Neural cell (in vitro differentiated cells): ENCODE measurements at regions not wholly inside any gene's neighbourhood (a gene's known extent, or its start where the extent isn't known, plus 50 kb on each side); places are given as distances from the start of the nearest gene placed in this dataset.

Experiments
- H2AFZ ChIP-seq: fragments of 200-600, 300-800 bp; sonication (generic), shearing (Covaris generic); 2 replicates; pipeline ENCODE4 v1.6.0; 2014; ENCODE audit warnings: low read depth, mild to moderate bottlenecking, antibody characterized with exemption, low read length, moderate library complexity
- H3F3A ChIP-seq: fragments of 200-600 bp; shearing (Covaris generic); 2 replicates; pipeline ENCODE4 v1.6.1; 2016; ENCODE audit warnings: mild to moderate bottlenecking, moderate library complexity, mixed read lengths, antibody characterized with exemption, low read length; ENCODE audit not compliant: insufficient read depth, poor library complexity, severe bottlenecking
- H3K27ac ChIP-seq: fragments of 200-600, 300-800 bp; sonication (generic), shearing (Covaris generic); 2 replicates; pipeline ENCODE4 v1.5.1; 2014; ENCODE audit warnings: mild to moderate bottlenecking, low read length, moderate library complexity
- H3K27me3 ChIP-seq: fragments of 300-800, 200-600 bp; sonication (generic), shearing (Covaris generic); 2 replicates; pipeline ENCODE4 v1.6.0; 2014; ENCODE audit warnings: mild to moderate bottlenecking, low read depth, low read length, moderate library complexity; ENCODE audit not compliant: insufficient read depth
- H3K36me3 ChIP-seq: fragments of 300-800, 200-600 bp; sonication (generic), shearing (Covaris generic); 2 replicates; pipeline ENCODE4 v1.5.1; 2014; ENCODE audit warnings: mild to moderate bottlenecking, antibody characterized with exemption, low read length, moderate library complexity; ENCODE audit not compliant: insufficient read depth
- H3K4me2 ChIP-seq: fragments of 300-800, 200-600 bp; sonication (generic), shearing (Covaris generic); 2 replicates; pipeline ENCODE4 v1.6.0; 2014; ENCODE audit warnings: mild to moderate bottlenecking, low read length
- H3K4me3 ChIP-seq: fragments of 300-800, 200-600 bp; sonication (generic), shearing (Covaris generic); 2 replicates; pipeline ENCODE4 v1.5.1; 2014; ENCODE audit warnings: mild to moderate bottlenecking, low read length, moderate library complexity
- H3K79me2 ChIP-seq: fragments of 200-600 bp; shearing (Covaris generic); replicated peaks from 2 replicates; pipeline ENCODE4 v1.6.0; 2014; ENCODE audit warnings: mild to moderate bottlenecking, low read length, moderate library complexity; ENCODE audit not compliant: insufficient read depth
- H3K9ac ChIP-seq: fragments of 300-800, 200-600 bp; sonication (generic), shearing (Covaris generic); 2 replicates; pipeline ENCODE4 v1.6.1; 2016; ENCODE audit warnings: mild to moderate bottlenecking, low read length, mixed read lengths
- H3K9me2 ChIP-seq: fragments of 200-600 bp; shearing (Covaris generic); 2 replicates; pipeline ENCODE4 v1.6.1; 2016; ENCODE audit warnings: mild to moderate bottlenecking, low read length, mixed read lengths; ENCODE audit not compliant: insufficient read depth
- H3K9me3 ChIP-seq: fragments of 200-600, 300-800 bp; sonication (generic), shearing (Covaris generic); 2 replicates; pipeline ENCODE4 v1.6.1; 2016; ENCODE audit warnings: mild to moderate bottlenecking, mixed run types, low read length, moderate library complexity, mixed read lengths
- H4K20me1 ChIP-seq: fragments of 200-600 bp; shearing (Covaris generic); 2 replicates; pipeline ENCODE4 v1.6.1; 2016; ENCODE audit warnings: mild to moderate bottlenecking, mixed run types; ENCODE audit not compliant: insufficient read depth
- EP300 ChIP-seq: fragments of 450-650 bp; conservative IDR thresholded peaks from 2 replicates; pipeline ENCODE4 v1.6.1; 2014; ENCODE audit warnings: antibody characterized with exemption, mild to moderate bottlenecking, moderate library complexity; ENCODE audit not compliant: poor library complexity, severe bottlenecking
- EZH2 ChIP-seq: fragments of 200-600, 300-800 bp; shearing (Covaris generic), sonication (generic); IDR thresholded peaks from 2 replicates; pipeline ENCODE4 v1.6.1; 2014; ENCODE audit warnings: antibody characterized with exemption, low read length, borderline replicate concordance, mild to moderate bottlenecking; ENCODE audit not compliant: insufficient read depth, poor library complexity, severe bottlenecking
- MXI1 ChIP-seq: fragments of 450-650 bp; conservative IDR thresholded peaks from 2 replicates; pipeline ENCODE4 v1.6.1; 2014; ENCODE audit warnings: antibody characterized with exemption, mild to moderate bottlenecking; ENCODE audit not compliant: poor library complexity, severe bottlenecking
- POLR2AphosphoS5 ChIP-seq: IDR thresholded peaks from 2 replicates; pipeline ENCODE4 v1.6.1; 2012
- RAD21 ChIP-seq: fragments of 450-650 bp; conservative IDR thresholded peaks from 2 replicates; pipeline ENCODE4 v1.6.1; 2014; ENCODE audit warnings: antibody characterized with exemption, mild to moderate bottlenecking, moderate library complexity
- SMC3 ChIP-seq: fragments of 450-650 bp; conservative IDR thresholded peaks from 2 replicates; pipeline ENCODE4 v1.6.1; 2014; ENCODE audit warnings: antibody characterized with exemption, mild to moderate bottlenecking, moderate library complexity; ENCODE audit not compliant: poor library complexity
- TAF1 ChIP-seq: IDR thresholded peaks from 2 replicates; pipeline ENCODE4 v1.6.1; 2012; ENCODE audit warnings: low read depth
- TF ChIP-seq, protein P1 (sequence below): fragments of 450-650 bp; IDR thresholded peaks from 2 replicates; pipeline ENCODE4 v1.5.1; 2014; ENCODE audit warnings: antibody characterized with exemption, mild to moderate bottlenecking, moderate library complexity; ENCODE audit not compliant: poor library complexity, severe bottlenecking
- TF ChIP-seq, protein P2 (sequence below): IDR thresholded peaks from 2 replicates; pipeline ENCODE4 v1.6.1; 2012; ENCODE audit warnings: borderline replicate concordance

DNA sequence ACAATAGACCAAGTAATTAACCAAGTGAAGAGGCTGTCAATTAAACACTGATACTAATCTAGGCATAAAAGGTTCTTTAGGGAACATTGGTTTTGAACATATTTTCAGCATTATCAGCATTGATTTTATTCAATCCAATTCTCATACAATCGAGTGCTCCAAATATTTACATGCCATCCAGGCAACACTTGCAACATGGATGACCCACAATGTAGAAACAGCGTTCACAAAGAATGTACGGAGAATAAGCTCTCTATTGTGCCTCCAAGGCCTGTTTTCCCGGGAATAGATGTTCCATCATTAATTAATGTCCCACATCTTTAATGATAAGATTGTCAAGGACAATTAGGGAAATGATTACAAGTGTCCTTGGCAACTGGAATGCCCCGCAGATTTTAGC lies 117.4 kb downstream of the RFX6 start:
- H3K9me2 ChIP-seq: no peaks in the 10 kb centered on the region
- no peak overlapping the region for H2AFZ ChIP-seq
- no peaks in the 10 kb centered on the region for H3F3A ChIP-seq
- no peaks in the 10 kb centered on the region for H3K9me3 ChIP-seq
- H3K27me3 ChIP-seq: no peaks in the 10 kb centered on the region
- TF ChIP-seq, protein P1, sequence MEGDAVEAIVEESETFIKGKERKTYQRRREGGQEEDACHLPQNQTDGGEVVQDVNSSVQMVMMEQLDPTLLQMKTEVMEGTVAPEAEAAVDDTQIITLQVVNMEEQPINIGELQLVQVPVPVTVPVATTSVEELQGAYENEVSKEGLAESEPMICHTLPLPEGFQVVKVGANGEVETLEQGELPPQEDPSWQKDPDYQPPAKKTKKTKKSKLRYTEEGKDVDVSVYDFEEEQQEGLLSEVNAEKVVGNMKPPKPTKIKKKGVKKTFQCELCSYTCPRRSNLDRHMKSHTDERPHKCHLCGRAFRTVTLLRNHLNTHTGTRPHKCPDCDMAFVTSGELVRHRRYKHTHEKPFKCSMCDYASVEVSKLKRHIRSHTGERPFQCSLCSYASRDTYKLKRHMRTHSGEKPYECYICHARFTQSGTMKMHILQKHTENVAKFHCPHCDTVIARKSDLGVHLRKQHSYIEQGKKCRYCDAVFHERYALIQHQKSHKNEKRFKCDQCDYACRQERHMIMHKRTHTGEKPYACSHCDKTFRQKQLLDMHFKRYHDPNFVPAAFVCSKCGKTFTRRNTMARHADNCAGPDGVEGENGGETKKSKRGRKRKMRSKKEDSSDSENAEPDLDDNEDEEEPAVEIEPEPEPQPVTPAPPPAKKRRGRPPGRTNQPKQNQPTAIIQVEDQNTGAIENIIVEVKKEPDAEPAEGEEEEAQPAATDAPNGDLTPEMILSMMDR: no peak
- no peak for TF ChIP-seq EZH2
- TF ChIP-seq, protein P2, sequence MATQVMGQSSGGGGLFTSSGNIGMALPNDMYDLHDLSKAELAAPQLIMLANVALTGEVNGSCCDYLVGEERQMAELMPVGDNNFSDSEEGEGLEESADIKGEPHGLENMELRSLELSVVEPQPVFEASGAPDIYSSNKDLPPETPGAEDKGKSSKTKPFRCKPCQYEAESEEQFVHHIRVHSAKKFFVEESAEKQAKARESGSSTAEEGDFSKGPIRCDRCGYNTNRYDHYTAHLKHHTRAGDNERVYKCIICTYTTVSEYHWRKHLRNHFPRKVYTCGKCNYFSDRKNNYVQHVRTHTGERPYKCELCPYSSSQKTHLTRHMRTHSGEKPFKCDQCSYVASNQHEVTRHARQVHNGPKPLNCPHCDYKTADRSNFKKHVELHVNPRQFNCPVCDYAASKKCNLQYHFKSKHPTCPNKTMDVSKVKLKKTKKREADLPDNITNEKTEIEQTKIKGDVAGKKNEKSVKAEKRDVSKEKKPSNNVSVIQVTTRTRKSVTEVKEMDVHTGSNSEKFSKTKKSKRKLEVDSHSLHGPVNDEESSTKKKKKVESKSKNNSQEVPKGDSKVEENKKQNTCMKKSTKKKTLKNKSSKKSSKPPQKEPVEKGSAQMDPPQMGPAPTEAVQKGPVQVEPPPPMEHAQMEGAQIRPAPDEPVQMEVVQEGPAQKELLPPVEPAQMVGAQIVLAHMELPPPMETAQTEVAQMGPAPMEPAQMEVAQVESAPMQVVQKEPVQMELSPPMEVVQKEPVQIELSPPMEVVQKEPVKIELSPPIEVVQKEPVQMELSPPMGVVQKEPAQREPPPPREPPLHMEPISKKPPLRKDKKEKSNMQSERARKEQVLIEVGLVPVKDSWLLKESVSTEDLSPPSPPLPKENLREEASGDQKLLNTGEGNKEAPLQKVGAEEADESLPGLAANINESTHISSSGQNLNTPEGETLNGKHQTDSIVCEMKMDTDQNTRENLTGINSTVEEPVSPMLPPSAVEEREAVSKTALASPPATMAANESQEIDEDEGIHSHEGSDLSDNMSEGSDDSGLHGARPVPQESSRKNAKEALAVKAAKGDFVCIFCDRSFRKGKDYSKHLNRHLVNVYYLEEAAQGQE: no peak
- TF ChIP-seq SMC3: no peak
- TF ChIP-seq RAD21: no peak
- TF ChIP-seq TAF1: no peak
- TF ChIP-seq EP300: no peak
- no peak for TF ChIP-seq POLR2AphosphoS5
- no peak for TF ChIP-seq MXI1
- no peak overlapping the region for H3K27ac ChIP-seq
- no peaks in the 10 kb centered on the region for H3K36me3 ChIP-seq
- no peak overlapping the region for H3K4me3 ChIP-seq
- no peaks in the 10 kb centered on the region for H4K20me1 ChIP-seq
- no peaks in the 10 kb centered on the region for H3K79me2 ChIP-seq
- no peak overlapping the region for H3K9ac ChIP-seq
- H3K4me2 ChIP-seq: no peak overlapping the region

DNA sequence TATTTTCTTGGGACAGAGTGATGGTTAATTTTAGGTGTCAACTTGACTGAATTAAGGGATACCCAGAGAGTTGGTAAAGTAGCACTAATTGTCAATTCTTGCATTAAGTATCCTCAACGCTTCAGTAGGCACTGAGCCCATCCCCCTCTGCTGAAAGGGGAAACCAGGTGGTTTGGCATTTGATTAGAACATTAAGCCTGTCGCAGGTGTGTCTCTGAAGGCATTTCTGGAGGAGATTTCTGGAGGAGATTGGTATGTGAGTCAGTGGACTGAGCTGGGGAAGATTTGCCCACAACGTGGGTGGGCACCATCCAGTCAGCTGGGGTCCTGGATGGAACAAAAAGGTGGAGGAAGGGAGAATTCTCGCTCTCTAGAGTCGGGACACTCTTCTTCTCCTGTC lies 119.8 kb downstream of the RFX6 start:
- no peaks in the 10 kb centered on the region for H3K9me3 ChIP-seq
- H3F3A ChIP-seq: no peaks in the 10 kb centered on the region
- TF ChIP-seq EZH2: no peak
- no peak for TF ChIP-seq POLR2AphosphoS5
- TF ChIP-seq, protein P1: no peak
- no peak for TF ChIP-seq TAF1
- no peak for TF ChIP-seq SMC3
- no peak for TF ChIP-seq RAD21
- TF ChIP-seq, protein P2: no peak
- no peak for TF ChIP-seq EP300
- no peak for TF ChIP-seq MXI1
- H3K36me3 ChIP-seq: no peaks in the 10 kb centered on the region
- H3K9ac ChIP-seq: no peak overlapping the region
- no peak overlapping the region for H2AFZ ChIP-seq
- no peaks in the 10 kb centered on the region for H3K9me2 ChIP-seq
- H3K4me2 ChIP-seq: no peak overlapping the region
- no peak overlapping the region for H3K4me3 ChIP-seq
- no peaks in the 10 kb centered on the region for H3K27me3 ChIP-seq
- H3K27ac ChIP-seq: no peak overlapping the region
- H3K79me2 ChIP-seq: no peaks in the 10 kb centered on the region
- H4K20me1 ChIP-seq: no peaks in the 10 kb centered on the region
